ENCODE measurements at regions not wholly inside any gene's neighbourhood (a gene's known extent, or its start where the extent isn't known, plus 50 kb on each side); places are given as distances from the start of the nearest gene placed in this dataset.

- Histone ChIP-seq H2BK5ac (ENCODE audit: low read depth, low read length) (no peak overlapping the region), H3K79me2 (ENCODE audit: control insufficient read depth in 1 of 2, insufficient read depth in 2 of 2, low read length in 2 of 2) (no peaks in the 10 kb centered on the region), H2AFZ (ENCODE audit: low read length) (no peak overlapping the region), H3K4ac (replicated peaks; ENCODE audit: insufficient read length, low read depth, low read length) (no peak overlapping the region), H2BK12ac (ENCODE audit: low read depth, low read length) (no peak overlapping the region), H3K18ac (ENCODE audit: extremely low read depth, low read length) (no peak overlapping the region), H2BK15ac (ENCODE audit: low read length) (no peak overlapping the region), H3K23me2 (ENCODE audit: low read depth, low read length) (no peaks in the 10 kb centered on the region), H3K23ac (ENCODE audit: insufficient read length) (no peak overlapping the region), H3K79me1 (ENCODE audit: low read depth, low read length) (no peaks in the 10 kb centered on the region), H4K8ac (ENCODE audit: extremely low read depth, insufficient read depth, low read length) (no peak overlapping the region), H4K91ac (replicated peaks; ENCODE audit: insufficient read length, low read length) (no peak overlapping the region), H3K4me2 (ENCODE audit: insufficient read depth in 1 of 2, low read depth in 2 of 2, low read length in 2 of 2) (no peak overlapping the region), H3K36me3 (ENCODE audit: control insufficient read depth in 2 of 4, insufficient read depth in 4 of 4, low read length in 3 of 4) (no peaks in the 10 kb centered on the region), H2BK20ac (ENCODE audit: low read length) (no peak overlapping the region), H3K4me1 (replicated peaks in 1 of 4; ENCODE audit: control insufficient read depth in 3 of 4, insufficient read depth in 4 of 4, low read length in 3 of 4) (peaks cover 0 to 11% (median 4%) of the 10 kb centered on the region in 4 experiments; a peak in 2 of 7 replicates), H3K27me3 (replicated peaks in 1 of 4; ENCODE audit: control insufficient read depth in 3 of 4, extremely low read depth in 1 of 4, insufficient read depth in 3 of 4, low read length in 3 of 4) (no peaks in the 10 kb centered on the region; a peak in 1 of 7 replicates), H2AK5ac (ENCODE audit: low read depth, low read length) (no peak overlapping the region), H3K9me3 (ENCODE audit: insufficient read depth in 2 of 2, low read depth in 1 of 2, low read length in 1 of 2) (no peaks in the 10 kb centered on the region; a peak in 1 of 4 replicates), H4K5ac (ENCODE audit: insufficient read length, low read depth, low read length) (no peak overlapping the region), H3K56ac (replicated peaks; ENCODE audit: insufficient read length, low read depth, low read length) (no peak overlapping the region), H2BK120ac (replicated peaks; ENCODE audit: low read depth, low read length) (no peak overlapping the region), H4K20me1 (replicated peaks in 1 of 2; ENCODE audit: control insufficient read depth in 1 of 2, insufficient read depth in 2 of 2, low read length in 2 of 2) (no peaks in the 10 kb centered on the region), H3K27ac (ENCODE audit: low read depth, low read length) (no peak overlapping the region), H3K14ac (ENCODE audit: insufficient read length) (no peak overlapping the region), H3K9ac (replicated peaks in 1 of 4; ENCODE audit: extremely low read depth in 1 of 4, low read depth in 3 of 4, low read length in 3 of 4) (no peak overlapping the region), H3K4me3 (ENCODE audit: extremely low read depth in 1 of 4, insufficient read depth in 2 of 4, low read depth in 3 of 4, low read length in 4 of 4) (no peak overlapping the region)
- ChIA-PET POLR2A (ENCODE audit: partially characterized antibody) (no interaction called here), CTCF (ENCODE audit: partially characterized antibody) (interaction anchor here (0.6 kb wide), 1 partner anchor 18 kb away, joined by 3 read pairs; no protein-coding TSS in a partner anchor)
- DNase-seq (ENCODE audit: low read depth in 1 of 2, low spot score in 2 of 2), result no peak
- WGBS, 2 experiments (ENCODE audit: extremely low coverage in 1 of 2, insufficient coverage in 1 of 2, insufficient read length in 1 of 2, insufficient replicate concordance in 2 of 2, low coverage in 1 of 2, low lambda C conversion rate in 2 of 2, missing lambda C conversion rate in 1 of 2), result 94% methylated on average over 4 of the region's 4 CpGs; no CpG with 5 or more reads in 1 of the 2 experiments
- no peak for FAIRE-seq
- TF ChIP-seq EZH2 (IDR thresholded peaks at IDR 0.05; ENCODE audit: low read depth, low read length, severe bottlenecking) (no peak), POU5F1 (IDR thresholded peaks at IDR 0.05; ENCODE audit: low read depth, low read length) (no peak), BACH1 (IDR thresholded peaks at IDR 0.05; ENCODE audit: low read length) (no peak), TBP (IDR thresholded peaks at IDR 0.05; ENCODE audit: low read depth, low read length) (no peak), CTBP2 (IDR thresholded peaks at IDR 0.05; ENCODE audit: borderline replicate concordance, insufficient read depth, insufficient read length, low read length) (no peak), TAF7 (optimal IDR thresholded peaks at IDR 0.05; ENCODE audit: borderline replicate concordance, low read depth, low read length) (no peak), RFX5 (IDR thresholded peaks at IDR 0.05; ENCODE audit: borderline replicate concordance, low read depth, low read length) (no peak), SIN3A (conservative IDR thresholded peaks at IDR 0.05 in 1 of 2, IDR thresholded peaks at IDR 0.05 in 1 of 2; ENCODE audit: low read depth in 1 of 2, low read length in 2 of 2) (no peak), SP4 (IDR thresholded peaks at IDR 0.05; ENCODE audit: low read length) (no peak), ZNF274 (IDR thresholded peaks at IDR 0.05; ENCODE audit: borderline replicate concordance, extremely low read depth, low read length) (no peak), JUND (IDR thresholded peaks at IDR 0.05; ENCODE audit: low read length) (no peak), TAF1 (IDR thresholded peaks at IDR 0.05; ENCODE audit: low read depth, low read length) (no peak), SUZ12 (IDR thresholded peaks at IDR 0.05; ENCODE audit: low read length) (no peak), FOSL1 (IDR thresholded peaks at IDR 0.05; ENCODE audit: insufficient read depth, low read depth, low read length) (no peak), RAD21 (IDR thresholded peaks at IDR 0.05 in 1 of 2, conservative IDR thresholded peaks at IDR 0.05 in 1 of 2; ENCODE audit: low read depth in 2 of 2, low read length in 2 of 2) (no peak)
Measured at GRCh38 chr16:79265701-79266100, 334.8 kb downstream of the MAF start.

Measured in H1 (cell line).